Spinal cord (tissue), 10 donors: ENCODE measurements at regions not wholly inside any gene's neighbourhood (a gene's known extent, or its start where the extent isn't known, plus 50 kb on each side); places are given as distances from the start of the nearest gene placed in this dataset. TPM values are rescaled to one million over a fixed set of nuclear protein-coding genes. Genes with fewer than 3 reads are reported as not detected.

Experiments
- DNase-seq, 6 donors: peaks; one replicate each; pipeline versions ENCODE4 v3.0.0 to v3.0.0-alpha.2; 2013 to 2015; ENCODE audit warnings: low spot score in 6 of 6, low read depth in 4 of 6
- H3K27ac ChIP-seq: one replicate; pipeline ENCODE4 v1.5.1; 2013; ENCODE audit warnings: low read depth, low read length, control low read depth
- H3K27me3 ChIP-seq: one replicate; pipeline ENCODE4 v1.6.1; 2013; ENCODE audit warnings: low read length; ENCODE audit not compliant: control insufficient read depth, insufficient read depth
- H3K36me3 ChIP-seq: one replicate; pipeline ENCODE4 v1.6.1; 2013; ENCODE audit warnings: low read length; ENCODE audit not compliant: control insufficient read depth, insufficient read depth
- H3K4me1 ChIP-seq: one replicate; pipeline ENCODE4 v1.6.1; 2013; ENCODE audit warnings: low read length; ENCODE audit not compliant: control insufficient read depth, insufficient read depth
- H3K4me3 ChIP-seq: one replicate; pipeline ENCODE4 v1.5.1; 2013; ENCODE audit warnings: low read depth, low read length, control low read depth
- H3K9me3 ChIP-seq: one replicate; pipeline ENCODE4 v1.6.1; 2013; ENCODE audit warnings: low read length; ENCODE audit not compliant: control insufficient read depth, insufficient read depth
- WGBS: methylation state at CpG from one replicate; pipeline ENCODE4 v1.1.5; 2013; ENCODE audit warnings: missing lambda C conversion rate; ENCODE audit not compliant: insufficient coverage; 5-methylcytosine and 5-hydroxymethylcytosine counted together
- small RNA-seq: library from RNA; depleted of rRNA; stranded (forward); fragments of <200 nt; gene quantifications from one replicate; pipeline ENCODE3, GENCODE V24; 2014; ENCODE audit warnings: low replicate concordance
- donor health status: healthy.

DNA sequence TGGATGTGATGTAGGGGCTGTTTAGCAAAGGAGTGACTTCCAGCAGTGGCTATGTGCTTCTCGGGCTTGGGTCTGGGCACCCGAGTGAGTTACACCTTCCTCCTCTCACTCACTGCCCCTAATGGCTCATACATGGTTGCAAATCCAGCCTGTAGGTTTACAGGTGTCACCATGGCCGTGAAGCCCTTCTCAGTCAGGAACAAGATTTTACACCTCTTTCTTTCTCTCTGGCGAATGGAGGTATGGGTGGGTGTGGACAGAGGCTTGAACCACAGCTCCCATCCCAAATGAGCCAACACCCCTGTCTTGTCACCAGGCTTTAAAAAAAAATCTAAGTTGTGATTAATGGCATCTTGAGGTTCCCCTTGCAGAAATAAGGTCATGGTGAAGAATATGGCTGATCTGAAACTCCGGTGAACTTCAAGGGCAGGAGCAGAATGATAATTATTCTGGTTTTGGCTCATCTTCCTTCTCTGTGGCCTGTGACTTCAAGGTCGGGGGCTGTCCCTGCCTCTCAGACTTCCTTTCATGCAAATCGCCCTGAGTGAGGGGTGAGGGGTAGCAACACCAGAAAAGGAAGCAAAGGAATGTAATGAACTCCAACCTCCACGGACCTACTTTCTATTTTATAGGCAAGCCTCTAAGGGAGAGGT lies 331.2 kb downstream of the MAF start:
- H3K4me1 ChIP-seq: no peaks in the 10 kb centered on the region
- H3K36me3 ChIP-seq: no peaks in the 10 kb centered on the region
- no peak overlapping the region for H3K4me3 ChIP-seq
- no peak overlapping the region for H3K27ac ChIP-seq
- no peaks in the 10 kb centered on the region for H3K9me3 ChIP-seq
- H3K27me3 ChIP-seq: no peaks in the 10 kb centered on the region
- DNase-seq: no peak
- 89% methylated on average over 4 of the region's 8 CpGs for WGBS

DNA sequence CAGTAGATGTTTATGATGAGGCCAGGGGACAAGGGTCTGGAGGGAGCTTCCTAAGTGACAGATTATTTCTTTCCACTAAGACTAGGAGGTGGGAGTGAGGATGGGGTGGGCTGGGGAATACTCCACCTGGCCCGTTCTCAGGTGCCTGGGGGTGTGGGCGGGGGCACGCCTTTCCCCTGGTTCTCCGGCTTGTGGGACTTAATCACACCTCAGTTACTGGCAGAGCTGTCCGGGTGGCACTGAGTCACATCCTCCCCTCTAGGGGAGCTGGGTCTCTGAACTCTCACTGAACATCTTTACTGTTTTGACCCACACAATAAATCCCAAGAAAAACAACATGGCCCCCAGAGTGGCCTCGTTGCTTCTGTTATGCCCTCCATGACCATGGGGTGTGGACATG lies 332.8 kb downstream of the MAF start:
- Histone ChIP-seq H3K4me3 (no peak overlapping the region), H3K27ac (no peak overlapping the region), H3K4me1 (no peaks in the 10 kb centered on the region), H3K27me3 (no peaks in the 10 kb centered on the region), H3K36me3 (no peaks in the 10 kb centered on the region), H3K9me3 (no peaks in the 10 kb centered on the region)
- no peak for DNase-seq
- WGBS: 95% methylated on average over 5 of the region's 6 CpGs

DNA sequence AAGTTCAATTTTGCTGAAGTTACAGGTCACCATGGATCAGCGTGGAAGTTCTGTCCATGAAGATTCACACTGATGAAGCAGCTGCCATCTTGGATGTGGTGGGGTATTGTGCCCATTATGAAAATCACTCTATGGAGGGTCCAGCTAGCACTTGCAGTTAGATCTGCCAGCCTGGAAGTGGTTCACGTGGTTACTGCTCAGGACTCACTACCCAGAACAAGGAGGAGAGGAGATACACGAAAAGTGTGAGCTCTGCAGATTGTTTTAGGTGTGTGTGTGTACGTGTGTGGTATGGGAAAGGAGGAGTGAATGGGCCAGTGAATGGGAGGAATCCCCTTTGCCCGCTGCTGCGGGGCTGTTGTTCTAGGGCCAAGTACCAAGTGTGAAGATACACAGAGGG lies 333.4 kb downstream of the MAF start:
- 78% methylated on average over 5 of the region's 6 CpGs for WGBS
- Histone ChIP-seq H3K27me3 (no peaks in the 10 kb centered on the region), H3K4me1 (no peaks in the 10 kb centered on the region), H3K27ac (no peak overlapping the region), H3K36me3 (no peaks in the 10 kb centered on the region), H3K9me3 (no peaks in the 10 kb centered on the region), H3K4me3 (no peak overlapping the region)
- DNase-seq: no peak

DNA sequence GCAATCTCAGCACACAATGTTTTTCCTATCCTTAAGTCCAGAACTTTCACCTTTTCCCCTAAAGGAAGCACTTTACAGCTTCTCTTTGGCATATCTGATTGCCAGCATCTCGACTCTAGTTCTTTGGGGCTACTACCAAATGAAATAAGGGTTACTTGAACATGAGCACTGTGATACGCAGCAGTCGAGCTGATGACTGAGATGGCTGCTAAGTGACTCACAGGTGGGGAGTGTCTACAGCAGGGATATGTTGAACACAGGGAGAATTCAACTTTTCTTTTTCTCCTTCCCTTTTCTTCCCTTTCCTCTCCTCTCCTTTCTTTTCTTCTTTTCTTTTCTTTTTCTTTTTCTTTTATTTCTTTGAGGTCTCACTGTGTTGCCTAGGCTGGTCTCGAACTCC lies 334.8 kb downstream of the MAF start:
- no peaks in the 10 kb centered on the region for H3K9me3 ChIP-seq
- no peaks in the 10 kb centered on the region for H3K4me1 ChIP-seq
- no peak overlapping the region for H3K4me3 ChIP-seq
- H3K27ac ChIP-seq: no peak overlapping the region
- DNase-seq: no peak
- WGBS: 100% methylated on average over 1 of the region's 4 CpGs
- no peaks in the 10 kb centered on the region for H3K36me3 ChIP-seq
- no peaks in the 10 kb centered on the region for H3K27me3 ChIP-seq

DNA sequence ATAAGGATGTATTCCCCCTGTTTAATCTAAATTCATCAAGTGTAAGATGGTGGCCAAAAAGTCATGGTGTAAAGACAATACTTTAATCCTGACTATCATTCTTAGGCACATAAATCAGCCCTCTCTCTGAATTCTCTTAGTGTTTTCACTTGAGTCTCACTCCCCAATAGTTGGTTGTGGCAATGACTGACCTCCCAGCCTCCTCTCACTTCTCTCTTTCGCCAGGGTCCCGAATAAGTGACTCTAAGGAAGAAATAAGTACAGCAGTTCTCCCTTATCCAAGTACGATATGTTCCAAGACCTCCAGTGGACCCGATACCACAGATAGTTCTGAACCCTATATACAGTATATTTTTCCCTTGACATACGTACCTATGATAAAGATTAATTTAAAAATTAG lies 335.3 kb downstream of the MAF start:
- Histone ChIP-seq H3K27ac (no peak overlapping the region), H3K4me3 (no peak overlapping the region), H3K9me3 (no peaks in the 10 kb centered on the region), H3K4me1 (no peaks in the 10 kb centered on the region), H3K36me3 (no peaks in the 10 kb centered on the region), H3K27me3 (no peaks in the 10 kb centered on the region)
- DNase-seq: no peak
- no CpG with 5 or more reads among the region's 5 CpGs for WGBS

DNA sequence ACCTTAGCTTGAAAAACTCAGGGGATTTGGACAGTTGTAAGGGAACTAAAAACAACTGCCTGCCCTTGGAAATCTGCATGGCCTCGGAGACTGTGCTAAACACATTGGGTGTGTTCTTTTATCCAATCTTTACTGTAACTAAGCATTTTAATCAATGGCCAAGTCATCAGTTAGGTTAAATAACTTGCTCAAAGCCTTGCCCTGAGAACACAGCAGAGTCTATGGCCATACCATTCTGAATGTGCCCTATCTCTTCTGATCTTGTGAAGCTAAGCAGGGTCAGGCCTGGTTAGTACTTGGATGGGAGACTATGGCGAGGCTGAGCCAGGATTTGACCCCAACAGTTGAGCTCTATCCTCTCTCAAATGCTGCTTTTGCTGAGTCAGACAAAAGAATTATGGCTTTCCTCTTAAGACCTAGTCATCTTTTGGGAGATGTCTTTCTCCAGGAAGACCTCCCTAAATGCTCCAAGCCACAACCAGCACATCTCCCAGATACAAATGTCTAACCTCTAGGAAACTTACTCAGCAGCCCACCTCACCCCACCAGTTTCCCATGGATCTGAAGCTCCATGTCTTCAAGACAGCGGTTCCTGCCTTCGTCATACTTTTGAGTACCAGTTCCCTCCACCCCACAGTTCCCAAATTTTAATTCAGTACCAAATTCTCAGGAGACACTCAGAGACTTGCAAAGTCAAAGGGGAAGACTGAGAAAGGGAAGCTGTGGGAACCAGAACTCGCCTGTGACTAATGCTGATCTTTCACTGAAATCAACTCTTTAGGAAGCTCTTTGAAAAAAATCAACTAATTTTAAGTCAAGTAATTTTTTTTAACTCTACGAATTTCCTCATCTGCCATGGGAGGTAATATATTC lies 336.1 kb downstream of the MAF start:
- Histone ChIP-seq H3K4me3 (no peak overlapping the region), H3K27me3 (no peaks in the 10 kb centered on the region), H3K36me3 (no peaks in the 10 kb centered on the region), H3K4me1 (no peaks in the 10 kb centered on the region), H3K27ac (no peak overlapping the region), H3K9me3 (no peaks in the 10 kb centered on the region)
- WGBS: 83% methylated on average over 2 of the region's 6 CpGs
- DNase-seq: no peak

DNA sequence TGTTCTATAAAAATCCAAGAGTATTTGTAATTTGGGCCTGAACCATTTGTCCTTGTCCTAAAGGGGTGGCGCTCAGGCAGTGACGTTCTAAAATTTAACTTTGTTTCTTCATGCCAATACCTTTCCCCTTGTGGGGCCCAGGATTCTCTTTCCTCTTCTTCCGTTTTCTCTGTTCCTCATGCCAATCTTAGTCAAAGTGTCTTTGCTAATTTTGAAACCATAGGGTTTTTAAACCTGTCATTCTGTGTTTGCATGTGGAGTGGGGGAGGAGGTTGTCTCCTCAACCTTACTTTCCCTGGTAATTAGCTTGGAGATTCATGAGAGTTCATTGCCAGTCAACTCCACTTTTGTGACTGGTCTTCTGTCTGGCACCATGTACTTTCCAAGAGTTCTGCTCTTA lies 337.1 kb downstream of the MAF start:
- no peaks in the 10 kb centered on the region for H3K27me3 ChIP-seq
- no peak overlapping the region for H3K27ac ChIP-seq
- WGBS: 100% methylated on average over 2 of the region's 3 CpGs
- H3K4me3 ChIP-seq: no peak overlapping the region
- no peak for DNase-seq
- H3K36me3 ChIP-seq: no peaks in the 10 kb centered on the region
- no peaks in the 10 kb centered on the region for H3K4me1 ChIP-seq
- H3K9me3 ChIP-seq: no peaks in the 10 kb centered on the region

Small RNAs in the stretch of these regions (small RNA-seq; reads per million reads assigned to genes)
- not detected for gene RNA5SP431
